BJ (cell line): ENCODE measurements at regions not wholly inside any gene's neighbourhood (a gene's known extent, or its start where the extent isn't known, plus 50 kb on each side); places are given as distances from the start of the nearest gene placed in this dataset.

ENCODE experiments used
- CTCF ChIA-PET: fragments of 350-600 bp; formaldehyde crosslinking; extraction: SDS; loops from one replicate; lab custom pipeline; 2021; ENCODE audit warnings: antibody characterized with exemption, inconsistent platforms; lab: Yijun Ruan, JAX
- POLR2A ChIA-PET: fragments of 300-600 bp; sonication (Branson Sonifier 250); formaldehyde crosslinking; extraction: SDS; loops from one replicate; lab custom pipeline; 2021; ENCODE audit warnings: antibody characterized with exemption; lab: Charles Lee
- DNase-seq: peaks from one replicate; pipeline ENCODE4 v3.0.0-alpha.2; 2011; ENCODE audit warnings: low read depth
- H3K27me3 ChIP-seq: 2 replicates; pipeline ENCODE4 v1.6.0; 2011; ENCODE audit warnings: low read length; ENCODE audit not compliant: control insufficient read depth, insufficient read depth
- H3K36me3 ChIP-seq: 2 replicates; pipeline ENCODE4 v1.5.1; 2011; ENCODE audit warnings: low read length; ENCODE audit not compliant: control insufficient read depth, insufficient read depth
- H3K4me3 ChIP-seq: 2 replicates; pipeline ENCODE4 v1.5.1; 2011; ENCODE audit warnings: low read depth, mild to moderate bottlenecking, control low read depth, low read length
- TF ChIP-seq, protein P1 (sequence below): IDR thresholded peaks from 2 replicates; pipeline ENCODE4 v1.5.1; 2011; ENCODE audit warnings: low read depth, mild to moderate bottlenecking, control low read depth, inconsistent platforms, low read length, moderate library complexity; ENCODE audit not compliant: insufficient read depth

DNA sequence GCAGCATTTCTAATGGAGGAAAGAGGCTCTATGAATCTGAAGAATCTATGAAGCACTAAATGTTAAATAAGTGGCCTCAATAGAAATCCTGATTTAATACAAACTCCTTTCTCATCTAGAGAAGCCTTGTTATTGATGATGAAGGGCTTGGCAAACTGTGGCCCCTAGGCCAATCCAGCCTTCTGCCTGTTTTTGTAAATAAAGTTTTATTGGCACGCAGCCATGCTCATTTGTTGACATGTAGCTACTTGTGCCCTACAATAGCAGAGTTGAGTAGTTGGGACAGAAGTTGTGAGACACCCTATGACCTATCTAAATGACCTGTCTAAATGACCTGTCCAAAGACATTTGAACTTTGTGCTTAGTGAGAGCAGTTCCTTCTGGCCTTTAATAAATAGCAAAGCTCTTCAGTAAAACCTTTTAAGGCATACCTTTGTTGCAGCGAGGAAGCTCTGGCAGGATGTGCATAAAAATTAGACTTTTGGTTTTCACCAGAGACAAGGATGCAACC, 484.4 kb upstream of the SPRED2 start:
- Histone ChIP-seq H3K4me3 (no peak overlapping the region), H3K36me3 (no peaks in the 10 kb centered on the region), H3K27me3 (no peaks in the 10 kb centered on the region)
- ChIA-PET CTCF (interaction anchor here (0.5 kb wide), 1 partner anchor 278 kb away, joined by 6 read pairs; no protein-coding TSS in a partner anchor), POLR2A (no interaction called here)
- TF ChIP-seq, protein P1, sequence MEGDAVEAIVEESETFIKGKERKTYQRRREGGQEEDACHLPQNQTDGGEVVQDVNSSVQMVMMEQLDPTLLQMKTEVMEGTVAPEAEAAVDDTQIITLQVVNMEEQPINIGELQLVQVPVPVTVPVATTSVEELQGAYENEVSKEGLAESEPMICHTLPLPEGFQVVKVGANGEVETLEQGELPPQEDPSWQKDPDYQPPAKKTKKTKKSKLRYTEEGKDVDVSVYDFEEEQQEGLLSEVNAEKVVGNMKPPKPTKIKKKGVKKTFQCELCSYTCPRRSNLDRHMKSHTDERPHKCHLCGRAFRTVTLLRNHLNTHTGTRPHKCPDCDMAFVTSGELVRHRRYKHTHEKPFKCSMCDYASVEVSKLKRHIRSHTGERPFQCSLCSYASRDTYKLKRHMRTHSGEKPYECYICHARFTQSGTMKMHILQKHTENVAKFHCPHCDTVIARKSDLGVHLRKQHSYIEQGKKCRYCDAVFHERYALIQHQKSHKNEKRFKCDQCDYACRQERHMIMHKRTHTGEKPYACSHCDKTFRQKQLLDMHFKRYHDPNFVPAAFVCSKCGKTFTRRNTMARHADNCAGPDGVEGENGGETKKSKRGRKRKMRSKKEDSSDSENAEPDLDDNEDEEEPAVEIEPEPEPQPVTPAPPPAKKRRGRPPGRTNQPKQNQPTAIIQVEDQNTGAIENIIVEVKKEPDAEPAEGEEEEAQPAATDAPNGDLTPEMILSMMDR = no peak
- no peak for DNase-seq

DNA sequence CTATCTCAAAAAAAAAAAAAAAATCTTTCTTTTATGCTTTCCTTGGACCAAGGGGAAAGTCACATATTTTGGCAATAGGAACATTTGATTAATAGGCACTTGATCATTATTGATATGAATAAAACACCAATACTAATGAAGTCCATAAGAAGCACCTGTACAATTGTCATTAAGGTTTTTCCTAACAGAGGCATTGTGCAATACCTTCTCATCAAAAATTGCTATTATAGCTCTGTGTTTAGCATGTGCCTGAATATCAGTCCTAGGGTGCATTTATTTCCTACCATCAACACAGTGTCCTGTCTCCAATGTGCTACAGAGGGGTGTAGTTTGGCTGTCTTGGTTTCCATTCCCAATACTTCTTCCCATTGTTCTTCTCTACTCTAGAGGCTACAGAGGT, 483.8 kb upstream of the SPRED2 start:
- TF ChIP-seq, protein P1 = no peak

DNA sequence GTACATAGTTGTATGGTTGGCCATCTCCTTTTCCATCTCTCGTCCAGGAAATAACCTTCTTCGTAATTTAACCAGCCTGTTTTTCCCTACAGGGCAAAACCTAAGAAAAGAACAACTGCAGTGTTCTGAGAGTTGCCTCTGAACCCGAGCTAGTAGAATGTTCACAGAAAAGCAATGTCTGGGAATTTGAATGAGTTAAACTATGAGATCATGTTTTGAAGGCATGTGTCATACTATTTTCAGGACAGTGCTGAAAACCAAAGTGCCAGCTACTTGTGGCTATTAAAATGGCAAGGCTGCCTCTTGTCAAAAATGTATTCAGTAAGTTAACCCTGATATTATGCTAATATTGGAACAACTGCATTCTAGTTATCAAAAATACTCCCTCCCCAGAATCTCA, 482.9 kb upstream of the SPRED2 start:
- ChIA-PET CTCF (no interaction called here), POLR2A (no interaction called here)
- no peaks in the 10 kb centered on the region for H3K36me3 ChIP-seq
- no peak for DNase-seq
- no peak overlapping the region for H3K4me3 ChIP-seq
- TF ChIP-seq, protein P1 = no peak
- H3K27me3 ChIP-seq = 0 out of 2 replicates have a peak, but pooled peaks cover 2% of the 10 kb centered on the region

More for the DNA sequence above, 483.8 kb upstream of the SPRED2 start:
- no peaks in the 10 kb centered on the region for H3K36me3 ChIP-seq
- H3K27me3 ChIP-seq = no peaks in the 10 kb centered on the region
- DNase-seq = no peak
- ChIA-PET POLR2A (no interaction called here), CTCF (interaction anchor here (0.5 kb wide), 1 partner anchor 278 kb away, joined by 6 read pairs; no protein-coding TSS in a partner anchor)
- H3K4me3 ChIP-seq = no peak overlapping the region

DNA sequence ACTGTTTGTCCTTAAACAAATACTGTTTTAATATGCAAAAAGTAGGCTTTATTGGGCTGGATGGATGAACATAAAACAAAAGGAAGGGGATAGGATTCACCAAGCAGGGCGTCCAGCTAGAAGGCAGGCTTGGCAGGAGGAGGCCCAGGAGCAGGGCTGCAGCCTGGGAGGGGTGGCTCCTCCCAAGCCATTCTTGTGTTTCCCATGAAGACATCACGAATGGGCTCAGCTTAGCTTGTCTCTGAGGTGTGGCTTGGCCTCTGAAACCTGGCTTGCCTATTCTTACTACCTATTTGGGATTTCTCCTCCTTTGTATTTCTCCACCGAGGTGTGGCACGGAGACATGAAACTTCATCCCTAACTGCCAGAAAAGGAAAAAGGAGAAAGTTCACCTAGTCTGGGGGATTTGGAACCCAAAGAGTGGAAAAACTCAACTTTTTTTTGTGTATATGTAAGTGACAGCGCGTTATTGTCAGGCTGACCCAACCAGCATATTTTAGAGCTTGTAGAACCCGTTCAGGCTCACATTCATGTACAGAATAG, 481.9 kb upstream of the SPRED2 start:
- 0 out of 2 replicates have a peak, but pooled peaks cover 2% of the 10 kb centered on the region for H3K27me3 ChIP-seq
- DNase-seq = no peak
- ChIA-PET POLR2A (no interaction called here), CTCF (interaction anchor here (0.7 kb wide), 1 partner anchor 34 kb away, joined by 3 read pairs; no protein-coding TSS in a partner anchor)
- H3K4me3 ChIP-seq = no peak overlapping the region
- TF ChIP-seq, protein P1 = no peak
- H3K36me3 ChIP-seq = no peaks in the 10 kb centered on the region

DNA sequence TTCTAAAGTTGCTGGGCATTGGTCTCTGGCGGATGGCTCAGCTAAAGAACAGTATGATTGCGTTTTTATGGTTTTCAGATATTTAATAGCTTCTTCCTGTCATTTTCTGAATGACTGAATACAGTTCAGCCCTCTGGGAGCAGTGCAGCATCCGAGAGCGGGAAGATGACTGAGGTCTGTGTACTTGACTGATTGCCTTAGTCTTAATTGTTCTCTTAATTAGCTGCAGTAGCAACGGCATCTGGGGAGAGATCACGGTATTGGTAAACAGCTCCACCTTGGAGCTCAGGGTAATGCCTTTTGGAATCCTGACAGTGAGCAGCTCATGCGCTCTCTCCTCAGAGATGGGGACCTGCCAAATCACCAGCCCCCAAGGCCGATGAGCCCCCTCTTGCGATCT, 481.4 kb upstream of the SPRED2 start:
- Histone ChIP-seq H3K27me3 (0 out of 2 replicates have a peak, but pooled peaks cover 2% of the 10 kb centered on the region), H3K4me3 (no peak overlapping the region), H3K36me3 (no peaks in the 10 kb centered on the region)
- TF ChIP-seq, protein P1 = no peak
- DNase-seq = no peak
- ChIA-PET POLR2A (no interaction called here), CTCF (interaction anchor here (0.7 to 1.2 kb wide), 2 partner anchors 9 to 34 kb away, joined by 3 to 4 read pairs; no protein-coding TSS in a partner anchor)
